ENCODE measurements at regions not wholly inside any gene's neighbourhood (a gene's known extent, or its start where the extent isn't known, plus 50 kb on each side); places are given as distances from the start of the nearest gene placed in this dataset.
"Not testable (repeated sequence)": the region's sequence is repeated elsewhere in the genome, so short reads cannot be mapped to it uniquely, and the experiment has no call there.

DNA sequence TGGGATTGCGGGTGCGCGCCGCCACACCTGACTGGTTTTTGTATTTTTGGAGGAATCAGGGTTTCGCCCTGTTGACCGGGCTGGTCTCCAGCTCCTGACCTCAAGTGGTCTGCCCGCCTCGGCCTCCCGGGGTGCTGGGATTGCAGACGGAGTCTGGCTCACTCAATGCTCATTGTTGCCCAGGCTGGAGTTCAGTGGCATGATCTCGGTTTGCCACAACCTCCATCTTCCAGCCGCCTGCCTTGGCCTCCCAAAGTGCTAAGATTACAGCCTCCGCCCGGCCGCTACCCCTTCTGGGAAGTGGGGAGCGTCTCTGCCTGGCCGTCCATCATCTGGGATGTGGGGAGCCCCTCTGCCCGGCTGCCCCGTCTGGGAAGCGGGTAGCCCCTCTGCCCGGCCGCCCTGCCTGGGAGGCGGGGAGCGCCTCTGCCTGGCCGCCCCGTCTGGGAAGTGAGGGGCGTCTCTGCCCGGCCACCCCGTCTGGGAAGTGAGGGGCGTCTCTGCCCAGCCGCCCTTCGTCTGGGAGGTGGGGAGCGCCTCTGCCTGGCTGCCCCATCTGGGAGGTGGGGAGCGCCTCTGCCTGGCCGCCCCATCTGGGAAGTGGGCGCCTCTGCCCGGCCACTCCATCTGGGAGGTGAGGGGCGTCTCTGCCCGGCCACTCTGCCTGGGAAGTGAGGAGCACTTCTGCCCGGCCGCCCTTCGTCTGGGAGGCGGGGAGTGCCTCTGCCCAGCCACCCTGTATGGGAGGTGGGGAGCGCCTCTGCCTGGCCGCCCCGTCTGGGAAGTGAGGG is 381.8 kb upstream of the MIS18BP1 start:
- TF ChIP-seq, protein P1, sequence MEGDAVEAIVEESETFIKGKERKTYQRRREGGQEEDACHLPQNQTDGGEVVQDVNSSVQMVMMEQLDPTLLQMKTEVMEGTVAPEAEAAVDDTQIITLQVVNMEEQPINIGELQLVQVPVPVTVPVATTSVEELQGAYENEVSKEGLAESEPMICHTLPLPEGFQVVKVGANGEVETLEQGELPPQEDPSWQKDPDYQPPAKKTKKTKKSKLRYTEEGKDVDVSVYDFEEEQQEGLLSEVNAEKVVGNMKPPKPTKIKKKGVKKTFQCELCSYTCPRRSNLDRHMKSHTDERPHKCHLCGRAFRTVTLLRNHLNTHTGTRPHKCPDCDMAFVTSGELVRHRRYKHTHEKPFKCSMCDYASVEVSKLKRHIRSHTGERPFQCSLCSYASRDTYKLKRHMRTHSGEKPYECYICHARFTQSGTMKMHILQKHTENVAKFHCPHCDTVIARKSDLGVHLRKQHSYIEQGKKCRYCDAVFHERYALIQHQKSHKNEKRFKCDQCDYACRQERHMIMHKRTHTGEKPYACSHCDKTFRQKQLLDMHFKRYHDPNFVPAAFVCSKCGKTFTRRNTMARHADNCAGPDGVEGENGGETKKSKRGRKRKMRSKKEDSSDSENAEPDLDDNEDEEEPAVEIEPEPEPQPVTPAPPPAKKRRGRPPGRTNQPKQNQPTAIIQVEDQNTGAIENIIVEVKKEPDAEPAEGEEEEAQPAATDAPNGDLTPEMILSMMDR (IDR thresholded peaks at IDR 0.05) = not testable (repeated sequence)
- TF ChIP-seq POLR2A (IDR thresholded peaks at IDR 0.05) = not testable (repeated sequence)
